ENCODE measurements at regions not wholly inside any gene's neighbourhood (a gene's known extent, or its start where the extent isn't known, plus 50 kb on each side); places are given as distances from the start of the nearest gene placed in this dataset.
"Not testable (repeated sequence)": the region's sequence is repeated elsewhere in the genome, so short reads cannot be mapped to it uniquely, and the experiment has no call there.

DNA sequence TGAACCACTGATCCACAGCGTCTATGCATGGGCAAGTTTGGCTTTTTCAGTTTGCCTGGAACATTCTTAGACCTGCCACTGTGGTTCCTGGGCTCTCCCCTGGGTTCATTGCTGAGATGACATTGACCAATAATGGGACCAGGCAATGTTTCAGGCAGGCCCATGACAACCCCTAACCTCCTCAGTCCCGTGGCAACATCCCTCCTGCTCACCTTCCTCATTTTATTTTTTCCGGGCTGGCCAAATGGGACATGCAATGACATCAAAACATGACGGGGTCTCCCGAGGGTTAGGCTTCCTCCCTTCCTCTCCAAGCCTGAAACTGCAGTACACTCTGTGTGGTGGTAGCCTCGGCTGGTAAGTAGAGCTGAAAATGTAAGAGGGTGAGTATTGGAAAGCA lies 234.0 kb upstream of the RREB1 start:
- DNase-seq, result no peak

DNA sequence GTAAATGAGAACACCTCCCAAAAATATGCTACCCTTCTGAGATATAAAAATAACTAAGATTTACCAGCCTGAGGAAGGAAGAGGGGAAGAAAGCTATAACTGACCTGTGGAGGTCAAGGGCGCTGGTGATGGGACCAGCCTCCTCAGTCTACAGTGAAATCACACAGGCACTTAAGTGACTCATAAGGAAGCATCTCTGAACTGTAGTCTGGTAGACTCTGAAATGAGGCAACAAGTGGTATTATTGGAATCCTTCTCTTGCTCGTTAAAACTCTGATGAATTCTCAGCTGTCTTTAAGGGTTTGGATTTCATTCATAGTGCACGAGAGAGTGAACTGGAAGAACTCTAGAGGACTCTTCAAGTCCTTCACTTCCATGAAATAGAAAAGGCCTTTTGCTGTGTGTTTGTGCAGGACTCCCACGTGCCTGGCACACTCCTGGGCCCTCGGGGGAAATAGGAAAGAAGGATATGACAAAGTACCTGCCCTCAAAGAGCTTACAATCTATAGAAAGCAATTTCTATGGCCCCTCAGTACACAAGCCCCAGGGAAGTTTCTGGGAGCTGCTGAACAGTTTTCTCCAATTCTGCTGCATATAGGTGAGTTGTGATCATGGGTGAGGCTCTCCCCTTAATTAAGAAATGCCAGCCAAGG lies 231.8 kb upstream of the RREB1 start:
- no peak for DNase-seq

DNA sequence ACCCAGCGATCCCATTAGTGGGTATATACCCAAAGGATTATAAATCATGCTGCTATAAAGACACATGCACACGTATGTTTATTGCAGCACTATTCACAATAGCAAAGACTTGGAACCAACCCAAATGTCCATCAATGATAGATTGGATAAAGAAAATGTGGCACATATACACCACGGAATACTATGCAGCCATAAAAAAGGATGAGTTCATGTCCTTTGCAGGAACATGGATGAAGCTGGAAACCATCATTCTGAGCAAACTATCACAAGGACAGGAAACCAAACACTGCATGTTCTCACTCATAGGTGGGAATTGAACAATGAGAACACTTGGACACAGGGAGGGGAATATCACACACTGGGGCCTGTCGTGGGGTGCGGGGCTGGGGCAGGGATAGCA lies 230.0 kb upstream of the RREB1 start:
- DNase-seq, result not testable (repeated sequence)

DNA sequence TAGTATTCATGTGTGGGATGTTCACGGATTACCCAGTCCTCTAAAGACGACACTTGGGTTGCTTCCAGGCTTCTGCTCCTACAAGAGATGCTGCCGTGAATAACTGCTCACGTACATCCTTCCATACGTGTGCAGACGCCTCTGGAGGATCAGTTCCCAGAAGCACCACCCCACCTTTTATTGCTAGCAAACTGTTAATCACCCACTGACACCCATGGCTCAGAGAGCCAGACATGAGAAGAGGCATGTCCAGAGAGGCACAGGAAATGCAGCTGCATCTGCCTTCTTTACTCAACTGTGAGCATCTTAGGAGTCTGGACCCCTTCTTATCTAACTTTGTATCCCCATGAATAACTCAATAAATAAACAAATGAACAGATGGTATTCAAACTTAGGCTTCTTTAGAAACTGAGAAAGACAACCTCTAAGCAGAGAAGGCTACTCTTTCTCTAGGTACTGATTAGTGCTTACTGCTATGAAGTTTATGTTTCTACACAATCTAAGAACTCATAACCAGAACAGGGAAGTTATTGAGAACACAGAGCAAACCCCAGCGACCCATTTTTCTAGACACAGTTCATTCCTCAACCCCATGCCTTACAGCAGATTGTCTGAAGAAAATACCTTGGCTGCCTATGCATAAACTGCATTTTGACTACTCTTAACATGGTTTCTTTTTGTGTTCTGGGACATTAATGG lies 228.7 kb upstream of the RREB1 start:
- no peak for DNase-seq

DNA sequence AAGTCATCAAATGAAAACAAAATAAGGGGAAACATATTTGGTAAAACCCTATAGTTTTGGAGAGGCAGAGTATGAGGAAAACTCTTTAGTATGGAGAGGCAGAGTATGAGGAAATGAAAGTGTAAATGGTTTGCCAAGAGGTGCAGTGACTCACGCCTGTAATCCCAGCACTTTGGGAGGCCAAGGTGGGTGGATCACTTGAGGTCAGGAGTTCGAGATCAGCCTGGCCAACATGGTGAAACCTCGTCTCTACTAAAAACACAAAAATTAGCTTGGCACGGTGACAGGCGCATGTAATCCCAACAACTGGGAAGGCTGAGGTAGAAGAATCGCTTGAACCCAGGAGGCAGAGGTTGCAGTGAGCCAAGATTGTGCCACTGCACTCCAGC lies 228.2 kb upstream of the RREB1 start:
- not testable (repeated sequence) for DNase-seq

DNA sequence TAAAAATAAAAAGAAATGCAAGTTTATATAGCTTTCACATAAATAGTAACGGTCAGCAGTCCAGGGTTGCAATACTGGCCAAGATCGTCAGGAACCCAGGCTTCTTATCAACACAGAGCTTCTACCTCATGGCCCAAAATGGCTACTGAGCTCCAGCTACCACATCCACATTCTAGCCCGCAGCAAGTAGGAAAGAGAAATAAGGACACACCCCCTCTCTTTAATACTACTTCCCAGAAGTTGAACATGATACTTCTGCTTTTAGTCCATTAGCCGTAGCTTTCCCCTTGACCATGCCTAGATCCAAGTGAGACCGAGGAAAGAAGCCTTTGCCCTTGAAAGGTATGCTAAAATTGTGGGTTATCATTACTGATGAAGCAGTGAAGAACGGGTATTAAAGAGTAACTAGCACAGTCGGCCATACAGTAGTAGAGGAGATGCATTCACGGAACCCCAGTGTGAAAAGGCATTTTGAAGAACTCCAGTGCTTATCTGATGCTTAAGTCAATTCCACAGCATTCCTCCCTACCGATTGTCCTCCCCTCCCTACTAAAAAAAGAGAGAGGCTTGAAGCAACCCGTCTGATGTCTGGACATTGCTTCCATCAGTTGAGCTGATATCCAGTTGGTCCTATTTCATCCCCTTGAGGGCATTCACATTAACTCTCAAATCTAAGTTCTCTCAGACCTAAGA lies 226.9 kb upstream of the RREB1 start:
- no peak for DNase-seq

DNA sequence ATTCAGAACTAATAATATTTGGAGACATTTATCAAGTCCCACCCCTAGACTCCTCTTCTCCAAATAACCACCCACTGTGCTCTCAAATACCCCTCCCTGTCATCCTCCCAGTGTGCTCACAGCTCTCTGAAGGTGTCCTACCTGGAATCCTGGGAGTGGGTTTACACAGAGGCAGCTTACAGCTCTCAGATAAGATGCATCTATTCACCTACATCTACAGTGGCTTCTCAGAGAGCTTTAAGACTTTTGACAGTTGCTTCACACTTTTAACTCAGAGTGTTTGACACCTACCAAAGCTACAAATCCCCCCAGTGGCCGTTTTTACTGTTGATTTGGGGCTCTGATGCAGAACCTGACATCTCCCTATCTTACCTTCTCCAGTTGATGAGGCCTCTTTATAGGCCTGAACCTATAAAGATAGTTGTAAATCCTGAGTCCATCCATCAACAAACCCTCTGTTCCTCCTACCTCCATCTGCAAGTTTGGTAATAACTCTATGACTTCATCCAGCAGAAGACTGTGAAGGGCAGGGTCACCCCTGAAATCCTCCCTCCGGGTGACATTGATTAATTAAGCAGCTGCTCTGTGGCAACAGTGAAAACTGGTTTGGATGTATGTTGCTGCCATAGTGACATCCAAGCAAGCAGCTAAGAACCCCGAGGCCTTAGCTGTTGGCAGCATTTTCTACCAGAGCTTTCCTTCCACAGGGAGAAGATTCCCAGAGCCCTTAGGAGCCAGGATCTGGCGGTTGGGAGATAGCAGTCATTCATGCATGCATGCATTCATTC lies 226.1 kb upstream of the RREB1 start:
- no peak for DNase-seq

DNA sequence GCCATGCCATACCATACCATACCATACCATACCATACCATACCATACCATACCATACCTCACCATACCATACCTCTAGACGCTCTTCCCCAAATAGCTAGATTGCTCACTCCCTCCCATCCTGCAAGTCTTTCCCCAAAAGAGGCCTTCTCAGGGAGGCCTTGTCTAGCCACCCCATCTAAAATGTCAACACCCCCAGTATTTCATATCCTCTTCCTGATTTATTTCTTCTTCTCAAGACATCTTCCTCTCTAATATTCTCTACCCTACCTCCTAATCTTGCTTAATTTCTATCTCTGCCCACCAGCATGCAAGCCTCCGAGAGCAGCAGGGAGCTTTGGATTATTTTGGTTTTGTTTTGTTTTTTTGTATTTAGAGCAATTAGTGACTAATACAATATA lies 225.2 kb upstream of the RREB1 start:
- DNase-seq, result no peak

DNA sequence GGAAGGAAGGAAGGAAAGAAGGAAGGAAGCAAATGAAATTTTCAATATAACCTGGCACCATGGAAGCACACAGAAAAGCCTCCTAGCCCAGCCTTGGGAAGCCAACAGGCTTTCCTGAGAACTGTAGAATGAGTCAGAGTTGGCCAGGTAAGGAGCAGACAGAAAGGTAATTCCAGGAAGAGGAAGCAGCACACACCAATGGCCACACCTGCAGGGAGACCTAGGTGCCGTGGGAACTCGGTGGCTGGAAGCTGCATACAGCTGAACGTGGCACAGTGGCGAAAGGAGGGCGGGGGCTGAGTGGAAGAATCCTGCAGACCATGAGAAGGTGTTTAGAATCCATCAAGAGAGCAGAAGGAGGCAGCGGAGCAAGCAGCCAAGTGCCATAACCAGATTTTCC lies 224.8 kb upstream of the RREB1 start:
- no peak for DNase-seq

DNA sequence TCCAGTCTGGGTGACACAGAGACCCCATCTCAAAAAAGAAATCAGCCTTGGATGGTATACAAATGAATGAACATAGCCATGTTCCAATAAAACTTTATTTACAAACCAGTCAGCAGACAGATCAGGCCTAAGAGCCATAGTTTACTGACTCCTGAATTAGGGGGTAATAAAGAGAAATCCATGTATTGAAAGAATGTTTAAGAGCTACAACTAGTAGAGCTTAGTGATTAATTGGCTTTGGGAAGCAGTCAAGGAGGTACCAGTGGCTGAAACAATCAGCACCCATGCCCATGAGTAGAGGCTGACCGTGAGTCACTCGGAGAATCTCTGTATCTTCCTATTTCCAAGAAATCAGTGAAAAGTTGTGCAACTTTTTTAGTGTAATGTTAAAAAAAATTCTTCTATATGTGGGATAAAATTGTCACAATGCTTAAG lies 223.6 kb upstream of the RREB1 start:
- DNase-seq, result no peak

DNA sequence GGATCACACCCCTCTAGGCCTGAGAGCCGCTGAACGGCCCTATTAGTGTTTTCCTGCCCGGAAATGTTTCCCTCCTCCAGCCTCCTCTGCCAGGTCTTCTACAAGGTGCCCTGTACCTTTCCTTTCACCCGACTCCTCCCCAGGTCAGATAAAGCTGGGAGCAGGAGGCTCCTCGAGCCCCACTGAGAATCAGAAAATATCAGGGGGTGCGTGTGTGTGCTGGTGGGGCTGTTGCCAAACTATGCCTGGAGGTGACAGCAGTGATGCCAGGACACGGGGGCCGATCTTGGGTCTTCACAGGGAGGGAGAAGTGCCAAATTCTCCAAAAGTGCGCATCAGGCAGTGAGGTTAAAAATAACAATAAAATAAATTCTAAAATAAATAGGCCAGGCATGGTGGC lies 222.8 kb upstream of the RREB1 start:
- no peak for DNase-seq

DNA sequence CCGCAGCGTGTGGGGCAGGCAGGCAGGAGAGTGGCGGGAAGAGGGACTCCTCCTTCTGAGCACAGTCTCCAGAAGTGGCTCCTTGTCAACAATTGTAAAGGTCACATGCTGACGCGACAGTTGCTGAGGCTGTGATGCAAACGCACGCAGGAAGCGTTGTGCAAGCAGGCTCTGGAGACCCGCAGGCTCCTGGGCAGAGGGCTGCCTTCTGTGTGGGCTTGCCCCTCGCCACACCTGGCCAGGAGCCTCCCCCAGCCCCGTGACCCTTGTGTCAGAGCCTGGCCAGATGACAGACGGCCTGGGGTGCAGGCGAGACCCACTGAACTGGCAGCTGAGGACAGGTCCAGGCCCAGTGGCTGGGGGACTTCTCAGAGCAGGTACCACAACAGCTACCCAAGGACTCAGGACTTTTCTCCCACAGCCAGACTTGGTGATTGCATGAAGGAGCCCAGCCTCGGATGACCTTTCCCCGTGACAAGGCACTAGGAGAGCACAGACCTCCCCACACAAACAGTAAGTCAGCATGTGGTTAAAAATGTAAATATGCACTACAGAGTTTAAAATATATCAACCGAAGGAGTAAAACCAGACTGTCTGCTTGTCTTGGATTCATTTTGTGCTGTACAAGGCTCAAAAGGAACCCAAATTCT lies 222.1 kb upstream of the RREB1 start:
- no peak for DNase-seq

DNA sequence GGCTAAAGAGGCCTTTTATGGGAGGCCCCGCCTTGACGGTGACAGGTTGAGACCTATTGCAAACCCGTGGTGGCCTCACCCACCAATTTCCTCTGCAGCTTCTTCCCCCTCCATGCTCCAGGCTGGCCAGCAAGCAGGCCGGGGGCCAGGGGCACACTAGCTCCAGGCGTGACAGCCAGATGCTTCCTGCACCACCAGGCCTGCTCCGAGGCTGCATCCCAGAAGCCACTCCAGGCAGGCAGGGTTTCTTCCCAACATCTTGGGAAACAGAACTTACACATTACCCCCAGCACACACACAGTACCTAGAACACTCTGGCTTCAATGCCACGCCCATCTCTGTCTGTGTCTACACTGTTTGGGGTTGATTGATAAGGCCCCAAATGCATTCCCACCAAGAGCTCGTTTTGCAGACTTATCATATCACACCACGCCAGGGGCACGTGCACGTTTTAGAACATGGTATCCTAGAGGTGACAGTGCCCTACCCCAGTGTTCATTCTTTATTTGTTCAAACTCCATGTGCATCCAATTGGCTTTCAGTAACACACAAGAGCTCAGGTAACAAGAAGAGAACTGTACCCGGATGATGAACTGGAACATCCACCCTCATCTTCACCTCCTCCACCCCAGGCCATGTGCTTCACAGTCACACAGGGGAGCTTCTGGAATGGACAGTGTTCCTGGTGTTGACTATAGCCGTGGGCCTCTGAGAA lies 221.4 kb upstream of the RREB1 start:
- DNase-seq, result no peak

DNA sequence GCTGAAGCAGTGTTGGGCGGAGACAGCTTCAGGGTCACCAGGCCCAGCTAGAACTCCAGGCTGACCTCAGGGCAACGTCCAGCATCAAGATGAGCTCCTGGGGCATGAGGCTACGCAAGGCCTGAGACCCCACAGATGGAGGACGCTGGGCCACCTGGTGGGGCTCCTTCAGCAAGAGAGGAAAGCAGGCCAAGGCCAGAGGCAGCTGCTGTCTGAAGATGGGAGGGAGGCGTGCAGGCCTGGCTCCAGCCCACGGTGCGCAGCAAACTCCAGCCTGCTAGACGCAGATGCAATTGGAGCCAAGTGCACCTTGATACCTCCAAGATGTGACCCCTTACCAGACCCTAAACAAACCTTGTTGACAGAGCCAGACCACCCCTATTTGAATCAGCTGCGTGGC lies 220.9 kb upstream of the RREB1 start:
- DNase-seq, result no peak

DNA sequence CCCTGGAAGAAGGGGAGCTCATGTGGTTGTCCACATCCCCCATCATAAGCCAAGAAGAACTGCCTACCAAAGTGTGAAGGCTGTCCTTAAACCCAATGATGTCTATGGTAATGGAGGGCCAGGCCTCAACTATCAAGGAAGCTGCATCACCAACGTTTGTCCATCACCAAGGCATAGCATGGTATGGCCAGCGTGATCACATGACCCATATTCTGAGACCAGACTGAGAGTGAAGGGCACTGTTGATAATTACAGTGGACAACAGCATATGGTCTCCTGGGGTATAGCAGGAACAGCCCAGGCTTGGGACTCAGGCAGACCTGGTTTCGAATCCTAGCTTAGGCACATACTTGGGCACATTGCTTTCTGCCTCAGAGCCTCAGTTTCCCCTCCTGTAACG lies 218.2 kb upstream of the RREB1 start:
- DNase-seq, result no peak

DNA sequence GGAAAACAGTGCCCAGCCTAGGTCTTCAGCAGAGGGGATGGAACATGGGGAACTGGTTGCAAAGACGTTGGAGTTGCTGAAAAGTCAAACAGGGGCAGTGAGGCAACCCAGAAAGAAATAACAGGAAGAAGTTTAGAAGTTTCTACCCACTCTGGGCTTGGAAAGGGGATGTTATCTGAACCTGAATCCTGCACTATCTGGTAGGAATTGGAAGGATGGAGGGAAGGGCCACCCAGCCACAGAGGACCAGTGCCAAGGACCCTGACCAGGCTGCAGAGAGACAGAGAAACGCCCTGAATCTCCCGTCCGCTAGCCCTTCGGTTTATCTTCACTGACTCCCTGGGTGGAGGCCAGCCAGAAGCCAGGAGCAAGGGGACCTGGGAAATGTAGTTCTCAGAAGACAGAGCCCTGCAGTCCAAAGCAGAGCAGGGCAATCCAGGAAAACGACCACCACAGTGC lies 217.3 kb upstream of the RREB1 start:
- no peak for DNase-seq

DNA sequence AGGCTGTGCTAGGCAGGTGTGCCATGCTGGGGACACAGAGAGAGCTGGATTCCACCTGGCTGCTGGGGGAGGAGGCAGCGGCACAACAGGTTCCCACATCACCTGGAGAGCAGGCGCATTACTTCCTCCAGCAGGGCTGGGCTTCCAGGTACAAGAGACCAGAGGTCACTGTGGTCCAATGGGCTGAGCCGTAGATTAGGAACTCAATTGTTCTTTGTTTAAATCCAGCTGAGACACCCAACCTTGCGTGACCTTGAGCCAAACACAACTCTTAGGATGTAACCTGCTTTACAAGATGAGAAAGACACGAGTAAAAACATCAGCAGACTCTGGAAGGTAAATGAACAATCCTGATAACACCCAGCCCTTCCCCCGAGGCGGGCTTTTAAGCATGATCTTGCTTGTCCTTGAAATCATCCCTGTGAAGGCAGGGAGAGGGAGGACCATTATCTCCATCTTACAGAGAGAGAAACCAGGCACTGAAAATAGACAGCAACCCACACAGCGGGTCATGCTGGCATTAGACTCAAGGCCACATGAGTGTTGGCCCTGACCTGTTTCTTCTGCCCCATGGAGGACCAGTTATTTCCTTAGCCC lies 216.5 kb upstream of the RREB1 start:
- no peak for DNase-seq

DNA sequence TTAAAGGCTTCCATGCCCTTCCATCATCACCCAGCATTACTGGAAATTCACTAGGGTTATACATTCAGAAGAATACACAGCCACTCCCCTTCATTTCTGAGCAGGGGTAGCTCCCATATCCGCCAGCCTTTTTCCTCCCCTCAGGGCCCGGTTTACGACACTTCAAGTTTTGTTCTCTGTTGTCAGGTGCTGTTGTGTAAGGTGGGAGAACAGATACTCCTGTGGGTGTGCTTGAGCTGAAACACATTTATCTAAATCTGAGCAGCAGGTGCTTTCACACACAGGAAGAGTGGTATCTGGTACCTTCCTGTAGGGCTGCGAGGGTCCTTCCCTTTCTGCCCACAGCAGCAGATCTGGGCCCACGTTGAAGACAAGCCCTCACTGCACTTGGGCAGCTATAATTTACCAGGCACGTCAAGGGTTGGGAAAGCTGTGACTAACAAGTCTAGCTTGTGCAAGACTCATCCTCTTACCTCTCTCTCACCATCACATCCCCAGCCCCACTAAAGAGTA lies 215.8 kb upstream of the RREB1 start:
- DNase-seq, result no peak

DNA sequence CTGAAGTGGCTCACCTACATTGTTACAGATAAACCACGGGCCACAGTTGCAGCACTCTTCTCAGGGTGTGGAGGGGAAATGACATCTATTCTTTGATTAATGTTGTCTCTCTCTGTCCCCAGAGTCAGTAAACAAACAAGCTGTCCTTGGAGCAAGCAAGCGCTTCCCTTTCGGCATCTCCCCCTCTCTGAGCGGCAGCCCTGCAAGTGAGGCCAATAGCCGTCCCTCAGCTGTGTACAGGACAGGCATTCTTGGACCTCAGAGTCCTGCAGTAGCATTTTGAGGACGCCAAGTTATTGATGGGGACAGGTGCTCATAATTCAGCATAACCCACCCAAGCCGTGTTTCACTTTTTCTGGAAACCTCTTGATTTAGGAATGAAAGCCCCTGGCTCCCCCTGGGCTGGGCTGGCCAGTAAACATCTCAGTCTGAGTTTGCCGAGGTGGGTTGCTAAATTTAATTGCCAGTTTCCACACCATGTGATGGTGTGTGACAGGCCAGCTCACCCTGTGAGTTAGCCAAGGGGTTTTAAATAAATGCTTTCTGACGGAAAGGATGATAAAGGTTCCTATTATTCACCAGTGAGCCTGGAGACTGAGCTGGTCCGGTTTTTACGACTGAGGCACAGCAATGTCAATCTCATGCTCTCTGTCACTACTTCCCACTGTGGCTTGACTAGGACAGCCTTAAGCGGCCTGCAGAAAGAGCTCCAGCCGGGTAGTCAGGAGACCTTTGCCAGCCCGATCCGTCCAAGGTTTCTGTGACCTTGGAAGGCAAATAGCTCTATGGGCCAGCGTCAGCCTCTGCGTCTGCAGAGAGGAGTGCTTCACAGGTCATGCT lies 214.8 kb upstream of the RREB1 start:
- no peak for DNase-seq

DNA sequence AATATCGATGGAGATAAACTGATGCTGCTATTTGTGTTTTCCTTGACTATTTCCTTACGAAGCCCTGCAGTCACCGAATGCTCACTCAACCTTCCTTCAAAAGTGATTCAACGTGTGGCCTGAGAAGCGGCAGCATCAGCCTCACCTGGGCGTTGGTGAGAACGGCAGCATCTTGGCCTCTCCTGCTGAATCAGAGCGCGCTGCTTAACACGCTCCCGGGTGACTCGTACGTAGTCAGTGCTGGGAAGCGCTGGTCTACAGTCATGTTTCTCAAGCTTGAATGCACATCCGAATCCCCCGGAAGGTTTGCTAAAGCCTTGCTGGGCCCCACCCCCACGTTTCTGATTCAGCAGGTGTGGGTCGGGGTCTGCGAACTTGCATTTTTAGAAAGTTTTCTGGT lies 214.1 kb upstream of the RREB1 start:
- DNase-seq, result no peak
